Smooth muscle cell (in vitro differentiated cells): ENCODE measurements at regions not wholly inside any gene's neighbourhood (a gene's known extent, or its start where the extent isn't known, plus 50 kb on each side); places are given as distances from the start of the nearest gene placed in this dataset.

ENCODE experiments used
- DNase-seq: peaks from one replicate; lab custom pipeline; 2025; ENCODE audit not compliant: unreplicated experiment; lab: John Stamatoyannopoulos, UW
- H2AFZ ChIP-seq: fragments of 200-600 bp; sonication (generic); 2 replicates; pipeline ENCODE4 v1.6.0; 2016; ENCODE audit warnings: antibody characterized with exemption, low read depth, mild to moderate bottlenecking
- H3F3A ChIP-seq: fragments of 200-600 bp; sonication (generic); 2 replicates; pipeline ENCODE4 v1.6.0; 2017; ENCODE audit warnings: antibody characterized with exemption, low read depth
- H3K27ac ChIP-seq: fragments of 200-600 bp; sonication (generic); 2 replicates; pipeline ENCODE4 v1.5.1; 2016; ENCODE audit warnings: low read depth, mild to moderate bottlenecking
- H3K27me3 ChIP-seq: fragments of 200-600 bp; sonication (generic); 2 replicates; pipeline ENCODE4 v1.6.1; 2016; ENCODE audit warnings: low read depth, mild to moderate bottlenecking
- H3K36me3 ChIP-seq: fragments of 200-600 bp; sonication (generic); 2 replicates; pipeline ENCODE4 v1.5.1; 2016; ENCODE audit warnings: low read depth
- H3K4me1 ChIP-seq: fragments of 200-600 bp; sonication (generic); 2 replicates; pipeline ENCODE4 v1.5.1; 2016; ENCODE audit warnings: low read depth
- H3K4me2 ChIP-seq: fragments of 200-600 bp; sonication (generic); 2 replicates; pipeline ENCODE4 v1.6.0; 2016; ENCODE audit warnings: mild to moderate bottlenecking
- H3K4me3 ChIP-seq: fragments of 200-600 bp; sonication (generic); 2 replicates; pipeline ENCODE4 v1.5.1; 2016; ENCODE audit warnings: mild to moderate bottlenecking
- H3K79me2 ChIP-seq: fragments of 200-600 bp; sonication (generic); 2 replicates; pipeline ENCODE4 v1.6.0; 2016; ENCODE audit warnings: low read depth, mild to moderate bottlenecking
- H3K9ac ChIP-seq: fragments of 200-600 bp; sonication (generic); 2 replicates; pipeline ENCODE4 v1.6.0; 2016; ENCODE audit warnings: low read depth
- H3K9me3 ChIP-seq: fragments of 200-600 bp; sonication (generic); replicated peaks from 2 replicates; pipeline ENCODE4 v1.5.1; 2016; ENCODE audit warnings: low read depth
- H4K20me1 ChIP-seq: fragments of 200-600 bp; sonication (generic); 2 replicates; pipeline ENCODE4 v1.6.0; 2016; ENCODE audit warnings: low read depth
- CTCF ChIP-seq: fragments of 200-600 bp; sonication (generic); IDR thresholded peaks from 2 replicates; pipeline ENCODE4 v1.5.1; 2017; ENCODE audit warnings: borderline replicate concordance, mild to moderate bottlenecking, antibody characterized with exemption; ENCODE audit not compliant: insufficient read depth, poor library complexity, severe bottlenecking
- WGBS: methylation state at CpG from one replicate; pipeline ENCODE4 v1.1.7; 2016; ENCODE audit warnings: low lambda C conversion rate; 5-methylcytosine and 5-hydroxymethylcytosine counted together

- DNase-seq, result no peak
- no peak overlapping the region for H3K4me3 ChIP-seq
- no peak overlapping the region for H3K27ac ChIP-seq
- no peak overlapping the region for H2AFZ ChIP-seq
- H3K9me3 ChIP-seq, result no peaks in the 10 kb centered on the region
- H3K36me3 ChIP-seq, result no peaks in the 10 kb centered on the region
- H3K9ac ChIP-seq, result no peak overlapping the region
- WGBS, result 77% methylated on average over 3 of the region's 3 CpGs
- no peaks in the 10 kb centered on the region for H3K79me2 ChIP-seq
- H3F3A ChIP-seq, result no peaks in the 10 kb centered on the region
- H3K4me2 ChIP-seq, result no peak overlapping the region
- no peaks in the 10 kb centered on the region for H3K27me3 ChIP-seq
- no peaks in the 10 kb centered on the region for H4K20me1 ChIP-seq
- no peak for TF ChIP-seq CTCF
- no peaks in the 10 kb centered on the region for H3K4me1 ChIP-seq
Measured at GRCh38 chr2:13137679-13138078, 420.9 kb downstream of the TRIB2 start.

- H3K27me3 ChIP-seq, result no peaks in the 10 kb centered on the region
- H3K27ac ChIP-seq, result no peak overlapping the region
- H4K20me1 ChIP-seq, result no peaks in the 10 kb centered on the region
- H3K4me1 ChIP-seq, result no peaks in the 10 kb centered on the region
- H3K4me3 ChIP-seq, result no peak overlapping the region
- no peaks in the 10 kb centered on the region for H3K36me3 ChIP-seq
- 74% methylated on average over 2 of the region's 2 CpGs for WGBS
- no peak for DNase-seq
- no peaks in the 10 kb centered on the region for H3F3A ChIP-seq
- no peak for TF ChIP-seq CTCF
- no peak overlapping the region for H3K4me2 ChIP-seq
- no peaks in the 10 kb centered on the region for H3K9me3 ChIP-seq
- no peaks in the 10 kb centered on the region for H3K79me2 ChIP-seq
- no peak overlapping the region for H3K9ac ChIP-seq
- H2AFZ ChIP-seq, result no peak overlapping the region
Measured at GRCh38 chr2:13141315-13141714, 424.6 kb downstream of the TRIB2 start.

- no peaks in the 10 kb centered on the region for H3K27me3 ChIP-seq
- H2AFZ ChIP-seq, result no peak overlapping the region
- no peak for TF ChIP-seq CTCF
- DNase-seq, result no peak
- H3K79me2 ChIP-seq, result no peaks in the 10 kb centered on the region
- 70% methylated on average over 2 of the region's 2 CpGs for WGBS
- no peaks in the 10 kb centered on the region for H3F3A ChIP-seq
- no peak overlapping the region for H3K4me2 ChIP-seq
- no peaks in the 10 kb centered on the region for H3K36me3 ChIP-seq
- no peak overlapping the region for H3K27ac ChIP-seq
- H4K20me1 ChIP-seq, result no peaks in the 10 kb centered on the region
- no peaks in the 10 kb centered on the region for H3K9me3 ChIP-seq
- no peak overlapping the region for H3K4me3 ChIP-seq
- H3K9ac ChIP-seq, result no peak overlapping the region
- no peaks in the 10 kb centered on the region for H3K4me1 ChIP-seq
Measured at GRCh38 chr2:13143451-13143850, 426.7 kb downstream of the TRIB2 start.

GRCh38 chr2:13156916-13157315 is 440.2 kb downstream of the TRIB2 start:
- no peak for TF ChIP-seq CTCF
- 38% methylated on average over 2 of the region's 2 CpGs for WGBS
- no peak overlapping the region for H2AFZ ChIP-seq

More at GRCh38 chr2:13156916-13157315, 440.2 kb downstream of the TRIB2 start:
- Histone ChIP-seq H3K27me3 (no peaks in the 10 kb centered on the region), H3K79me2 (no peaks in the 10 kb centered on the region), H4K20me1 (no peaks in the 10 kb centered on the region), H3K27ac (no peak overlapping the region), H3K4me2 (no peak overlapping the region), H3K4me3 (no peak overlapping the region), H3K9ac (no peak overlapping the region), H3K9me3 (peaks cover 9% of the 10 kb centered on the region), H3F3A (no peaks in the 10 kb centered on the region), H3K36me3 (no peaks in the 10 kb centered on the region), H3K4me1 (no peaks in the 10 kb centered on the region)
- DNase-seq, result no peak
